ENCODE measurements at regions not wholly inside any gene's neighbourhood (a gene's known extent, or its start where the extent isn't known, plus 50 kb on each side); places are given as distances from the start of the nearest gene placed in this dataset.

GRCh38 chr2:226403369-226403768, 396.3 kb downstream of the IRS1 start:
- no peak for TF ChIP-seq CTCF (IDR thresholded peaks at IDR 0.05)
- no peak overlapping the region for H3K27ac ChIP-seq
- H3K27me3 ChIP-seq (ENCODE audit: control insufficient read depth, insufficient read depth, low read length) = no peaks in the 10 kb centered on the region
- no peak overlapping the region for H3K4me2 ChIP-seq (ENCODE audit: low read length)
- no peaks in the 10 kb centered on the region for H3K9me3 ChIP-seq (ENCODE audit: control insufficient read depth, low read length)
- no peaks in the 10 kb centered on the region for H3K79me2 ChIP-seq
- H3K9ac ChIP-seq = no peak overlapping the region
- no peaks in the 10 kb centered on the region for H3K4me1 ChIP-seq
- no peak overlapping the region for H3K4me3 ChIP-seq (ENCODE audit: low read depth, low read length)
- no peak overlapping the region for H2AFZ ChIP-seq
- no peaks in the 10 kb centered on the region for H3K36me3 ChIP-seq (ENCODE audit: control insufficient read depth, insufficient read depth, low read length)

GRCh38 chr2:226399006-226399405, 400.6 kb downstream of the IRS1 start:
- Histone ChIP-seq H3K27me3 (ENCODE audit: control insufficient read depth, insufficient read depth, low read length) (no peaks in the 10 kb centered on the region), H3K4me1 (no peaks in the 10 kb centered on the region), H3K9me3 (ENCODE audit: control insufficient read depth, low read length) (no peaks in the 10 kb centered on the region), H2AFZ (no peak overlapping the region), H3K9ac (no peak overlapping the region), H3K4me3 (ENCODE audit: low read depth, low read length) (no peak overlapping the region), H3K27ac (no peak overlapping the region), H3K79me2 (no peaks in the 10 kb centered on the region), H3K4me2 (ENCODE audit: low read length) (no peak overlapping the region), H3K36me3 (ENCODE audit: control insufficient read depth, insufficient read depth, low read length) (no peaks in the 10 kb centered on the region)
- TF ChIP-seq CTCF (IDR thresholded peaks at IDR 0.05) = no peak

- Histone ChIP-seq H3K36me3 (ENCODE audit: control insufficient read depth, insufficient read depth, low read length) (no peaks in the 10 kb centered on the region), H3K4me1 (no peaks in the 10 kb centered on the region), H3K9ac (no peak overlapping the region), H3K9me3 (ENCODE audit: control insufficient read depth, low read length) (no peaks in the 10 kb centered on the region), H3K79me2 (no peaks in the 10 kb centered on the region), H3K4me3 (ENCODE audit: low read depth, low read length) (no peak overlapping the region), H3K27ac (no peak overlapping the region), H3K27me3 (ENCODE audit: control insufficient read depth, insufficient read depth, low read length) (no peaks in the 10 kb centered on the region), H3K4me2 (ENCODE audit: low read length) (no peak overlapping the region), H2AFZ (no peak overlapping the region)
- TF ChIP-seq CTCF (IDR thresholded peaks at IDR 0.05) = no peak
These were observed 401.0 kb downstream of the IRS1 start for GRCh38 chr2:226398580-226398979.

- TF ChIP-seq CTCF (IDR thresholded peaks at IDR 0.05) = no peak
- no peak overlapping the region for H2AFZ ChIP-seq
- H3K9ac ChIP-seq = no peak overlapping the region
- H3K4me2 ChIP-seq (ENCODE audit: low read length) = no peak overlapping the region
- no peaks in the 10 kb centered on the region for H3K4me1 ChIP-seq
- H3K4me3 ChIP-seq (ENCODE audit: low read depth, low read length) = no peak overlapping the region
- no peaks in the 10 kb centered on the region for H3K27me3 ChIP-seq (ENCODE audit: control insufficient read depth, insufficient read depth, low read length)
- no peaks in the 10 kb centered on the region for H3K79me2 ChIP-seq
- no peaks in the 10 kb centered on the region for H3K36me3 ChIP-seq (ENCODE audit: control insufficient read depth, insufficient read depth, low read length)
- H3K27ac ChIP-seq = no peak overlapping the region
- H3K9me3 ChIP-seq (ENCODE audit: control insufficient read depth, low read length) = no peaks in the 10 kb centered on the region
These were observed 403.1 kb downstream of the IRS1 start for GRCh38 chr2:226396541-226396940.

- TF ChIP-seq CTCF (IDR thresholded peaks at IDR 0.05) = no peak
- Histone ChIP-seq H3K79me2 (no peaks in the 10 kb centered on the region), H3K27me3 (ENCODE audit: control insufficient read depth, insufficient read depth, low read length) (no peaks in the 10 kb centered on the region), H3K4me2 (ENCODE audit: low read length) (no peak overlapping the region), H3K36me3 (ENCODE audit: control insufficient read depth, insufficient read depth, low read length) (no peaks in the 10 kb centered on the region), H2AFZ (no peak overlapping the region), H3K9ac (no peak overlapping the region), H3K4me1 (no peaks in the 10 kb centered on the region), H3K27ac (no peak overlapping the region), H3K4me3 (ENCODE audit: low read depth, low read length) (no peak overlapping the region), H3K9me3 (ENCODE audit: control insufficient read depth, low read length) (no peaks in the 10 kb centered on the region)
These were observed 412.1 kb downstream of the IRS1 start for GRCh38 chr2:226387499-226387942.
